Tibial artery (tissue), 4 donors: ENCODE measurements at regions not wholly inside any gene's neighbourhood (a gene's known extent, or its start where the extent isn't known, plus 50 kb on each side); places are given as distances from the start of the nearest gene placed in this dataset.

ENCODE experiments used
- DNase-seq, 2 donors: peaks; one replicate each; pipeline ENCODE4 v3.0.0-alpha.2; 2019
- H3K27ac ChIP-seq, 2 donors: fragments of 200-600 bp; sonication (generic) in 1 of 2; 1 replicate in 1 of 2; 2 replicates in 1 of 2; pipeline ENCODE4 v1.5.1; 2018 to 2019; ENCODE audit warnings: mild to moderate bottlenecking in 1 of 2
- H3K27me3 ChIP-seq, 2 donors: fragments of 200-600 bp; sonication (generic) in 1 of 2; one replicate each; pipeline versions ENCODE4 v1.5.1 to v1.6.0; 2016 to 2019
- H3K36me3 ChIP-seq, 3 donors: fragments of 200-600 bp; sonication (generic) in 2 of 3; one replicate each; pipeline ENCODE4 v1.5.1; 2016 to 2019; ENCODE audit warnings: mild to moderate bottlenecking in 2 of 3
- H3K4me1 ChIP-seq, 4 donors: fragments of 200-600 bp; sonication (generic) in 2 of 4; 1 replicate in 3 of 4; 2 replicates in 1 of 4; pipeline ENCODE4 v1.5.1; 2016 to 2019
- H3K4me3 ChIP-seq, 2 donors: fragments of 200-600 bp; sonication (generic) in 1 of 2; 1 replicate in 1 of 2; 2 replicates in 1 of 2; pipeline ENCODE4 v1.5.1; 2018 to 2019; ENCODE audit warnings: mild to moderate bottlenecking in 2 of 2
- H3K9me3 ChIP-seq, 3 donors: fragments of 200-600 bp; sonication (generic) in 1 of 3; one replicate each; pipeline ENCODE4 v1.5.1; 2016 to 2019
- intact Hi-C: fragments of 100-400 bp; cut with DNase I; formaldehyde crosslinking; loops from one replicate; pipeline ENCODE4 v1.15.0; 2023; ENCODE audit warnings: low total_unique reads
- TF ChIP-seq, protein P1 (sequence below), 2 experiments: fragments of 200-600 bp in 1 of 2; fragments of 450-650 bp in 1 of 2; IDR thresholded peaks; one replicate each; pipeline ENCODE4 v1.5.1; 2017 to 2019; ENCODE audit warnings: antibody characterized with exemption in 2 of 2, mild to moderate bottlenecking in 1 of 2, moderate library complexity in 1 of 2

DNA sequence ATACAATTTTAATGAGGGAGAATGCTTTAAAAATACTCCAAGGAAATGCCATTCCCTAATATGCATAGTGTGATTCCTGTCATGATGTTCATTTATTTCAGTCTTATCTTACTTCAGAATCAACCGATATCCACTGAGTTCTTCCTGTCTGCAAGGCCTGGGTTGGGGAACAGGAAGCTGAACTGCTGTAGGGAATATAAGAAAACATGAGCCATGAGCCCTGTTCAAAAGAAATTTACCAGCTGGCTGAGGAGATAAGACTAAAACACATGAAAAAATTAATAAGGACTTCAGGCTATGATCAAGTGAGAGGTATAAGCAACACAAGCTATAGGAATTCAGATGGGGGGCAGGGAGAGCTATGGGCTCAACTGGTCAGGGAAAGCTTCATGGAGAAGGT lies 184.7 kb downstream of the PLPP4 start:
- H3K36me3 ChIP-seq: no peaks in the 10 kb centered on the region
- TF ChIP-seq, protein P1, sequence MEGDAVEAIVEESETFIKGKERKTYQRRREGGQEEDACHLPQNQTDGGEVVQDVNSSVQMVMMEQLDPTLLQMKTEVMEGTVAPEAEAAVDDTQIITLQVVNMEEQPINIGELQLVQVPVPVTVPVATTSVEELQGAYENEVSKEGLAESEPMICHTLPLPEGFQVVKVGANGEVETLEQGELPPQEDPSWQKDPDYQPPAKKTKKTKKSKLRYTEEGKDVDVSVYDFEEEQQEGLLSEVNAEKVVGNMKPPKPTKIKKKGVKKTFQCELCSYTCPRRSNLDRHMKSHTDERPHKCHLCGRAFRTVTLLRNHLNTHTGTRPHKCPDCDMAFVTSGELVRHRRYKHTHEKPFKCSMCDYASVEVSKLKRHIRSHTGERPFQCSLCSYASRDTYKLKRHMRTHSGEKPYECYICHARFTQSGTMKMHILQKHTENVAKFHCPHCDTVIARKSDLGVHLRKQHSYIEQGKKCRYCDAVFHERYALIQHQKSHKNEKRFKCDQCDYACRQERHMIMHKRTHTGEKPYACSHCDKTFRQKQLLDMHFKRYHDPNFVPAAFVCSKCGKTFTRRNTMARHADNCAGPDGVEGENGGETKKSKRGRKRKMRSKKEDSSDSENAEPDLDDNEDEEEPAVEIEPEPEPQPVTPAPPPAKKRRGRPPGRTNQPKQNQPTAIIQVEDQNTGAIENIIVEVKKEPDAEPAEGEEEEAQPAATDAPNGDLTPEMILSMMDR (IDR thresholded peaks at IDR 0.05): no peak
- intact Hi-C loops: no loop called here
- no peaks in the 10 kb centered on the region for H3K4me1 ChIP-seq
- H3K9me3 ChIP-seq: no peaks in the 10 kb centered on the region
- DNase-seq: no peak
- no peaks in the 10 kb centered on the region for H3K27me3 ChIP-seq
- no peak overlapping the region for H3K27ac ChIP-seq
- no peak overlapping the region for H3K4me3 ChIP-seq

DNA sequence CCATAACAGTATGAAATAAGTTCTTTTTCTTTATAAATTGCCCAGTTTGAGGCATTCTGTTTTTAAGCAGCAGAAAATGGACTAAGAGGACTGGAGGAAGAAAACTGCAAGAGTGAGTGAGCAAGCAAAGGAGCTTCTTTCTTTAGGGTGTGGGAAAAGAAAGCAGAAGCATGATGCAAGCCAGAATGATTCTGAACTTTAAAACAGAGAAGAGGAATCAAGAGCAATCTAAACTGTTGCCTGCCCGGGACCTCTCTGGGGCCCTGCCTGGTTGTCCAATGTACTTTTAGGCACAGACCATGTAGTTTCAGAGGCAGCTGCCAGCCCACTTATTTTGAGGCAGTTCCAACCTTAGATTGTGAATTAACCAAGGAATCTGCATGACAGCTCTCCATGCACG lies 186.3 kb downstream of the PLPP4 start:
- Histone ChIP-seq H3K4me1 (no peaks in the 10 kb centered on the region), H3K36me3 (no peaks in the 10 kb centered on the region), H3K4me3 (no peak overlapping the region), H3K9me3 (no peaks in the 10 kb centered on the region), H3K27me3 (no peaks in the 10 kb centered on the region), H3K27ac (no peak overlapping the region)
- no peak for DNase-seq
- intact Hi-C loops: no loop called here
- TF ChIP-seq, protein P1 (IDR thresholded peaks at IDR 0.05): no peak

DNA sequence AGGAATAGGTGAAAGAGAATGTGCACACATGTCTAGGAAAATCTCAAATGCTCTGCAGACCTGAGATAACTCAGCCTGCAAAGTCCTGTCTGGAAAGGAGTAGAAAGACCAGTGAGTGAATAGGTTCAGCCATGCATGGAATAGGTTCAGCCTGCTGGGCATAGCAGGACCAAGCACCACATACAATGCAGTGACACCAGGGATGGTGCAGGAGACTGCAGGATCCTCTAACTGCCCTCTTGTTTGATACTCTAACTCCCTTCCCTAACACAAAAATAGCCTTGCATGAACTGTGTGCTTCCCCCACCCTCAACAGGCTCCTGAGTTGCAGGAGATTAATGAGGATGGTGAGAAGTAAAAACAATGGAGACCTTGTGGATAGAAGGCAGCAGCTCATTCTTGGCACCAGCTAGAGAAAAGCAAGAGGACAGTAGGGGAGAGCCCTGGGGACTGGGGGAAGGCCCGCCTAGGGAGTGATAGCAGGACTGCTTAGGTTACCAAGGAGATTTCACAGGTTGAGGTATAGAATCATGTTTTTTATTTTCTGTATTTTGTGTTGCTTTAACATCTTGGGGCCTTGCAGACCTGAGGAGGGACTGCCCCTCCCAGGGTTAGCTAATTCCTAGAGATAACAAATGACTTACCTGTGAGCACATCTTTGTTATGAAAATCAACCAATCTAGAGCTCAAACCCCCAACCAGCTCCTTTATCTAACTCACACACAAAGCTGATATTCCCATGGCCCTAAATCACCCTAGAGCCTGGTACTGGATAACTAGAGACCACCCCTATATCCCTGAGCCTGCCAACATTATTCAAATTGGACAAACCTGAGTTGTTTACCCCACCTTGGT lies 187.8 kb downstream of the PLPP4 start:
- no peaks in the 10 kb centered on the region for H3K27me3 ChIP-seq
- no peak overlapping the region for H3K27ac ChIP-seq
- H3K4me3 ChIP-seq: no peak overlapping the region
- H3K36me3 ChIP-seq: no peaks in the 10 kb centered on the region
- TF ChIP-seq, protein P1 (IDR thresholded peaks at IDR 0.05): no peak
- intact Hi-C loops: no loop called here
- no peaks in the 10 kb centered on the region for H3K4me1 ChIP-seq
- H3K9me3 ChIP-seq: no peaks in the 10 kb centered on the region
- no peak for DNase-seq

DNA sequence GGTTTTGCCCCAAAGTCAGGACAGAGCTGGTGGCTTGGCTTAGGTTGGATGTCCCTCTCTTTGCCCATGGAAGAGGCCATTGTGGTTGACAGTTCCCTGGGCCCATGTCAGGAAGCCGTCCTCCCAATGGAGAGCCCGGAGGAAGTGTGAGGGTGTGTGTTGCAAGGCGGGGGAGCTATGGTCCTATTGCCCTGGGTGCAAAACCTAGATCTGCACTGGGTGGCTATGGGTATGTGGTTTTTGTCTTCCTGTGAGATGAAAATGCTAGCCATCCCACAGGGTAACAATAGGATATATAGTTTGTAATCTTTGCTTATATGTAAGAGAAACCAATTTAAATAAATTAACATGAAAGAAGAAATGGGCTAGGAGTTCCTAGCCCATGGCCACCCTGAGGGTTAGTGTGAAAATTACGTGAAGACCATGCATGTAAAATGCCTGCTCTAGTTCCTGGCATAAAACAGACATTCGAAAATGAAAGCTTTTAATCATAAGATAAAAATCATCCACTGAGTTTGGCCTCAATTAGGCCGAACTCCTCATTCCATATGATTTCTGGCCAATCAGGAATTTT lies 189.2 kb downstream of the PLPP4 start:
- TF ChIP-seq, protein P1 (IDR thresholded peaks at IDR 0.05): no peak
- Histone ChIP-seq H3K27ac (no peak overlapping the region), H3K4me1 (no peaks in the 10 kb centered on the region), H3K36me3 (no peaks in the 10 kb centered on the region), H3K9me3 (no peaks in the 10 kb centered on the region), H3K4me3 (no peak overlapping the region), H3K27me3 (no peaks in the 10 kb centered on the region)
- intact Hi-C loops: no loop called here
- DNase-seq: no peak

DNA sequence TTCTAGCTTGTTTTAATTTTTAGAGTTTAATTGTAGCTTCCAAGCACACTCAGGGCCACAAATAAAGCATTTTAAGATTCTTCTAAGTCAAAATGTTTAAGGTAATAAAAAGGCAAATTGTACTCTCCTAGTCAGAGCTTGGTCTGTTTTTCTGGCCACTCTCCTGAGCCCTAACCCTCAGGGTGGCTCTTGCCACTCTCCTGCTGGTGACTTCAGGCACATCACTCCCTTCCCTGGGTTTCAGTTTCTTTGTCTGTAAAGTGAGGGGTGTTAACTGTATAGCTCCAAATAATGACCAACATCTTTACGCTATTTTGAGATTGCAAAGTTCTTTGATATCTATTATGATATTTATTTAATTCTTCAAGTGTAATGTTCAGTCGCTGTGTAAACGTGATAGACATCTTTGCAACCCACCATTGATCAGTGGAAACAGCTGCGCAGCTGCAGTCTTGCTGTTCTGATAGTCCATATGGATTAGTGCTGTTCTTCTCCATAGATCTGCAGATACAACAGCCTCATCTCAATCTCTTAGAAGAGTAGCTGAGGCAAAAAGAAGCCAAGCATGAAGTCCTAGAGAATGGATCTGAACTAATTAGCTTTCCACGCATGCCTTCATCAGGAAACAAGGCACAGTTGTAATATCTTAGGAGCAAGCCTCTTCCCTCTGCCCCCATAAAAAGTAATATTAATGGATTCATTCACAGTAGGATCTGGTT lies 189.9 kb downstream of the PLPP4 start:
- Histone ChIP-seq H3K36me3 (no peaks in the 10 kb centered on the region), H3K4me1 (no peaks in the 10 kb centered on the region), H3K9me3 (no peaks in the 10 kb centered on the region), H3K27ac (no peak overlapping the region), H3K4me3 (no peak overlapping the region), H3K27me3 (no peaks in the 10 kb centered on the region)
- no peak for DNase-seq
- TF ChIP-seq, protein P1 (IDR thresholded peaks at IDR 0.05): no peak
- intact Hi-C loops: no loop called here
